Right atrium auricular region (tissue), 2 donors: ENCODE measurements at regions not wholly inside any gene's neighbourhood (a gene's known extent, or its start where the extent isn't known, plus 50 kb on each side); places are given as distances from the start of the nearest gene placed in this dataset.

Experiments
- DNase-seq: peaks from one replicate; pipeline ENCODE4 v3.0.0-alpha.2; 2019; ENCODE audit warnings: low spot score
- H3K27ac ChIP-seq, 2 donors: fragments of 200-600 bp; sonication (generic); 1 replicate in 1 of 2; 2 replicates in 1 of 2; pipeline ENCODE4 v1.5.1; 2016 to 2019
- H3K27me3 ChIP-seq, 2 donors: fragments of 200-600 bp; sonication (generic); one replicate each; pipeline versions ENCODE4 v1.5.1 to v1.6.0; 2017 to 2019
- H3K36me3 ChIP-seq: fragments of 200-600 bp; sonication (generic); one replicate; pipeline ENCODE4 v1.5.1; 2016
- H3K4me1 ChIP-seq, 2 donors: fragments of 200-600 bp; sonication (generic); one replicate each; pipeline versions ENCODE4 v1.5.1 to v1.6.0; 2017 to 2019
- H3K4me3 ChIP-seq, 2 donors: fragments of 200-600 bp; sonication (generic); 1 replicate in 1 of 2; 2 replicates in 1 of 2; pipeline ENCODE4 v1.5.1; 2017 to 2019; ENCODE audit warnings: mild to moderate bottlenecking in 1 of 2, moderate library complexity in 1 of 2
- H3K9me3 ChIP-seq, 2 donors: fragments of 200-600 bp; sonication (generic); one replicate each; pipeline ENCODE4 v1.5.1; 2019
- CTCF ChIP-seq, 2 donors: fragments of 200-600 bp; sonication (generic); IDR thresholded peaks; one replicate each; pipeline ENCODE4 v1.5.1; 2019; ENCODE audit warnings: antibody characterized with exemption in 2 of 2

DNA sequence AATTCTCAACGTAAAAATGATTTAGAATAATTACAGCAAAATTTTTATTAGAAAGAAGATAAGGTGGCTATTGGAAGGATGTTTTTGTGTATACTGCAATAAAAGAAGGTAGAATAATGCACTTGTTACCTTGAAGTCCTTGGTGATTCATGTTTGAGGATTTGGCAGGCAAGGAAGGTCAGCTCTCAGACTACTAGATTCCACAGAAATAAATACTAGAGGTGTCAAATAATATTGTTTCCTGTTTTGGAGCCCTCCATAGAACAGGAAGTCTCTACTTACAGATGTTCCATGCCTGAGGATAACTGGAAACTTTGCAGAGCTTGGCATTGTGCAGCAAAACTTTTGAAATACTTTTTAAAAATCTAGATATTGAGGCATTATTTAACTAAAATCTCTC is 284.3 kb upstream of the SYT1 start:
- Histone ChIP-seq H3K9me3 (peaks cover 0 to 8% of the 10 kb centered on the region in 2 donors), H3K36me3 (no peaks in the 10 kb centered on the region), H3K27me3 (no peaks in the 10 kb centered on the region), H3K4me3 (no peak overlapping the region), H3K4me1 (no peaks in the 10 kb centered on the region), H3K27ac (no peak overlapping the region)
- no peak for TF ChIP-seq CTCF (IDR thresholded peaks at IDR 0.05)
- no peak for DNase-seq

- Histone ChIP-seq H3K9me3 (peaks cover 0 to 8% of the 10 kb centered on the region in 2 donors), H3K27ac (no peak overlapping the region), H3K4me3 (no peak overlapping the region), H3K4me1 (no peaks in the 10 kb centered on the region), H3K36me3 (no peaks in the 10 kb centered on the region), H3K27me3 (no peaks in the 10 kb centered on the region)
- TF ChIP-seq CTCF (IDR thresholded peaks at IDR 0.05) = no peak
- DNase-seq = no peak
Observed at GRCh38 chr12:78584695-78585094, 279.9 kb upstream of the SYT1 start.

DNA sequence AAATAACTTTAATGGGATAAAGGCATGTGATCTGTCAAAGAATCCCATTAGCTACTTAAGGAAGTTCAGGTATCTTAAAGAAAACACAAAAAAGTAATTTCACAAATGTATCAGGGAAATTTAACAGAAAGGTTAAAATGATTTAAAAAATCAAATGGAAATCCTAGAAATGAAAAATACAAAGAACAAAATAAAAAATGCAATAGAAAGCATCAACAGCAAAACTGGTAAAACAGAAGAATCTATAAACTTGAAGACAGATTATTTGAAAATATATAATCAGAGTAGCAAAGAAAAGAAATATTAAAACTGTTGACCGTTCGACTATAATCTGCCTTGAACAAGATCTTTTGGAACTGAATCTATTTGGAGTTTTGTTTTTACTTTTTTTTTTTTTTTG is 279.4 kb upstream of the SYT1 start:
- Histone ChIP-seq H3K36me3 (no peaks in the 10 kb centered on the region), H3K27me3 (no peaks in the 10 kb centered on the region), H3K9me3 (peaks cover 0 to 8% of the 10 kb centered on the region in 2 donors), H3K4me1 (no peaks in the 10 kb centered on the region), H3K27ac (no peak overlapping the region), H3K4me3 (no peak overlapping the region)
- no peak for TF ChIP-seq CTCF (IDR thresholded peaks at IDR 0.05)
- DNase-seq = no peak

GRCh38 chr12:78586790-78587189 is 277.8 kb upstream of the SYT1 start:
- H3K27me3 ChIP-seq = no peaks in the 10 kb centered on the region
- no peak for DNase-seq
- no peak overlapping the region for H3K27ac ChIP-seq
- TF ChIP-seq CTCF (IDR thresholded peaks at IDR 0.05) = no peak
- H3K4me1 ChIP-seq = no peaks in the 10 kb centered on the region
- peaks cover 0 to 8% of the 10 kb centered on the region in 2 donors for H3K9me3 ChIP-seq
- H3K4me3 ChIP-seq = no peak overlapping the region
- H3K36me3 ChIP-seq = no peaks in the 10 kb centered on the region

- Histone ChIP-seq H3K36me3 (no peaks in the 10 kb centered on the region), H3K27me3 (no peaks in the 10 kb centered on the region), H3K9me3 (peaks cover 0 to 16% of the 10 kb centered on the region in 2 donors), H3K27ac (no peak overlapping the region), H3K4me3 (no peak overlapping the region), H3K4me1 (no peaks in the 10 kb centered on the region)
- no peak for DNase-seq
- TF ChIP-seq CTCF (IDR thresholded peaks at IDR 0.05) = no peak
Observed at GRCh38 chr12:78599366-78599765, 265.2 kb upstream of the SYT1 start.

- no peak for TF ChIP-seq CTCF (IDR thresholded peaks at IDR 0.05)
- Histone ChIP-seq H3K4me3 (no peak overlapping the region), H3K4me1 (no peaks in the 10 kb centered on the region), H3K36me3 (no peaks in the 10 kb centered on the region), H3K27ac (no peak overlapping the region), H3K27me3 (no peaks in the 10 kb centered on the region), H3K9me3 (peaks cover 0 to 22% of the 10 kb centered on the region in 2 donors)
- DNase-seq = no peak
Observed at GRCh38 chr12:78600541-78600940, 264.0 kb upstream of the SYT1 start.
